ENCODE measurements at regions not wholly inside any gene's neighbourhood (a gene's known extent, or its start where the extent isn't known, plus 50 kb on each side); places are given as distances from the start of the nearest gene placed in this dataset.
"Not testable (repeated sequence)": the region's sequence is repeated elsewhere in the genome, so short reads cannot be mapped to it uniquely, and the experiment has no call there.

GRCh38 chr2:763766-764525 lies 86.7 kb upstream of the TMEM18 start:
- no peak for FAIRE-seq
- DNase-seq (ENCODE audit: low spot score): no peak

GRCh38 chr2:762646-763045 lies 85.4 kb upstream of the TMEM18 start:
- DNase-seq (ENCODE audit: low spot score) (no peak), FAIRE-seq (no peak)

GRCh38 chr2:761384-761783 lies 84.2 kb upstream of the TMEM18 start:
- FAIRE-seq (no peak), DNase-seq (ENCODE audit: low spot score) (no peak)

GRCh38 chr2:760001-760400 lies 82.8 kb upstream of the TMEM18 start:
- DNase-seq (ENCODE audit: low spot score): no peak
- FAIRE-seq: no peak

- no peak for DNase-seq (ENCODE audit: low spot score)
- no peak for FAIRE-seq
Measured at GRCh38 chr2:758073-758820, 81.0 kb upstream of the TMEM18 start.

- FAIRE-seq (no peak), DNase-seq (ENCODE audit: low spot score) (no peak)
Measured at GRCh38 chr2:753123-753522, 75.9 kb upstream of the TMEM18 start.

GRCh38 chr2:751474-751873 lies 74.3 kb upstream of the TMEM18 start:
- DNase-seq (ENCODE audit: low spot score) (no peak), FAIRE-seq (no peak)

GRCh38 chr2:750628-751027 lies 73.4 kb upstream of the TMEM18 start:
- no peak for DNase-seq (ENCODE audit: low spot score)
- no peak for FAIRE-seq

- DNase-seq (ENCODE audit: low spot score) (no peak), FAIRE-seq (no peak)
Measured at GRCh38 chr2:747762-748351, 70.7 kb upstream of the TMEM18 start.

- DNase-seq (ENCODE audit: low spot score): no peak
- FAIRE-seq: no peak
Measured at GRCh38 chr2:746697-747096, 69.5 kb upstream of the TMEM18 start.

- no peak for FAIRE-seq
- DNase-seq (ENCODE audit: low spot score): no peak
Measured at GRCh38 chr2:744088-744487, 66.9 kb upstream of the TMEM18 start.

- FAIRE-seq: no peak
- DNase-seq (ENCODE audit: low spot score): no peak
Measured at GRCh38 chr2:742221-742620, 65.0 kb upstream of the TMEM18 start.

- FAIRE-seq (no peak), DNase-seq (ENCODE audit: low spot score) (no peak)
Measured at GRCh38 chr2:741195-741496, 63.9 kb upstream of the TMEM18 start.

GRCh38 chr2:740322-741194 lies 63.4 kb upstream of the TMEM18 start:
- peak; percentile 95 for DNase-seq (ENCODE audit: low spot score)
- FAIRE-seq: peak; percentile 99

GRCh38 chr2:739864-740321 lies 62.7 kb upstream of the TMEM18 start:
- peak; percentile 78 for DNase-seq (ENCODE audit: low spot score)

GRCh38 chr2:736939-737338 lies 59.7 kb upstream of the TMEM18 start:
- no peak for FAIRE-seq
- DNase-seq (ENCODE audit: low spot score): no peak

More at GRCh38 chr2:739864-740321, 62.7 kb upstream of the TMEM18 start:
- FAIRE-seq: not testable (repeated sequence)

- no peak for FAIRE-seq
Measured at GRCh38 chr2:735670-736218, 58.5 kb upstream of the TMEM18 start.

GRCh38 chr2:734496-734895 lies 57.3 kb upstream of the TMEM18 start:
- FAIRE-seq (no peak), DNase-seq (ENCODE audit: low spot score) (no peak)

More at GRCh38 chr2:735670-736218, 58.5 kb upstream of the TMEM18 start:
- DNase-seq (ENCODE audit: low spot score): no peak

- FAIRE-seq: no peak
- no peak for DNase-seq (ENCODE audit: low spot score)
Measured at GRCh38 chr2:733495-733894, 56.3 kb upstream of the TMEM18 start.

- FAIRE-seq (no peak), DNase-seq (ENCODE audit: low spot score) (no peak)
Measured at GRCh38 chr2:733001-733400, 55.8 kb upstream of the TMEM18 start.

GRCh38 chr2:731711-732110 lies 54.5 kb upstream of the TMEM18 start:
- no peak for DNase-seq (ENCODE audit: low spot score)
- no peak for FAIRE-seq
